GM12864 (cell line): ENCODE measurements at regions not wholly inside any gene's neighbourhood (a gene's known extent, or its start where the extent isn't known, plus 50 kb on each side); places are given as distances from the start of the nearest gene placed in this dataset.
"Not testable (repeated sequence)": the region's sequence is repeated elsewhere in the genome, so short reads cannot be mapped to it uniquely, and the experiment has no call there.

Experiments used
- DNase-seq: peaks from one replicate; pipeline ENCODE4 v3.0.0-alpha.2; 2011; ENCODE audit warnings: low read depth
- H3K4me3 ChIP-seq: 2 replicates; pipeline ENCODE4 v1.5.1; 2011; ENCODE audit warnings: mild to moderate bottlenecking, low read depth, low read length, control low read depth
- CTCF ChIP-seq: IDR thresholded peaks from 2 replicates; pipeline ENCODE4 v1.5.1; 2011; ENCODE audit warnings: low read depth, mild to moderate bottlenecking, moderate library complexity, low read length, control low read depth, inconsistent platforms; ENCODE audit errors: missing control alignments

GRCh38 chr6:15110726-15111354 is 135.0 kb upstream of the JARID2 start:
- H3K4me3 ChIP-seq = no peak overlapping the region
- TF ChIP-seq CTCF = no peak
- no peak for DNase-seq

DNA sequence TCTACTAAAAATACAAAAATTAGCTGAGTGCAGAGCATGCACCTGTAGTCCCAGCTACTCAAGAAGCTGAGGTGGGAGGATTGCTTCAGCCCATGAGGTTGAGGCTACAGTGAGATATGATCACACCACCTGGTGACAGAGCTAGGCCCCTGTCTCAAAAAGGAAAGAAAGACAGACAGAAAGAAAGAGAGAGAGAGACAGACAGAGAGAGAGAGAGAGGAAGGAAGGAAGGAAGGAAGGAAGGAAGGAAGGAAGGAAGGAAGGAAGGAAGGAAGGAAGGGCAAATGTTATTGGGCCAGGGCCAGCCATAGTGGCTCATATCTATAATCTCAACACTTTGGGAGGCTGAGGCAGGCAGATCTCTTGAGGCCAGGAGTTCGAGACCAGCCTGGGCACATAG is 134.3 kb upstream of the JARID2 start:
- not testable (repeated sequence) for H3K4me3 ChIP-seq, DNase-seq

DNA sequence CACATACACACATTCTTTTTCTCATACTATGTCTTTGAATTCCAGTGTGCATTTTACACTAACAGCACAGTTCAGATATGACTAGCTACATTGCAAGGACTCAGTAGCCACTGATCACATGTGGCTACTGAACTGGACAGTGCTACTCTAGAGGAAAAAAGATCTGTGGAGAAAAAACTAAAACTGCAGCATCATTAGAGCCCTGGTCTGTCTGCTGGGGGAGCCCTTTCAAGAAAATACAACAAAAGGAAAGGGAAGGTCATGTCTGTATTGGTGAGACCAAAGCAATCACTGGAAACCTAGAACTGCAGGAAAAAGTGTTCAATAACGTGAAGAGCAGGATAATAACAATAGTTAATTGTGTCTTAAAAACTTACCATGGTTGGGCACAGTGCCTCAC is 132.3 kb upstream of the JARID2 start:
- TF ChIP-seq CTCF = no peak
- H3K4me3 ChIP-seq = no peak overlapping the region
- DNase-seq = no peak

DNA sequence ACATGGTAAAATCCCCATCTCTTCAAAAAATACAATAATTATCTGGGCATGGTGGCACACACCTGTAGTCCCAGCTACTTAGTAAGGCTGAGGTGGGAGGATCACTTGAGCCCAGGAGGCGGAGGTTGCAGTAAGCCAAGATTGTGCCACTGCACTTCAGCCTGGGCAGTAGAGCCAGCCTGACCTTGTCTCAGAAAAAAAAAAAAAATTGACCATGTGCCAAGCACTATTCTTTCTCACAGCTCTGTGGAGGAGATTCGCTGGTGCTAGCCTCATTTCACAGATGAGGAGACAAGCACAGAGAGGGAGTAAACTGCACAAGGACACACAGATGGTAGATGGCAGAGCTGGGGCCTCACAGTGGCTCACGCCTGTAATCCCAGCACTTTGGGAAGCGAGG is 131.8 kb upstream of the JARID2 start:
- TF ChIP-seq CTCF = no peak
- no peak for DNase-seq
- H3K4me3 ChIP-seq = no peak overlapping the region

- DNase-seq = no peak
- H3K4me3 ChIP-seq = no peak overlapping the region
- TF ChIP-seq CTCF = no peak
Observed at GRCh38 chr6:15116889-15117288, 129.0 kb upstream of the JARID2 start.

- no peak for DNase-seq
- TF ChIP-seq CTCF = no peak
- H3K4me3 ChIP-seq = no peak overlapping the region
Observed at GRCh38 chr6:15121443-15121842, 124.4 kb upstream of the JARID2 start.

GRCh38 chr6:15121977-15122550 is 123.8 kb upstream of the JARID2 start:
- TF ChIP-seq CTCF = no peak

More at GRCh38 chr6:15121977-15122550, 123.8 kb upstream of the JARID2 start:
- DNase-seq = no peak
- H3K4me3 ChIP-seq = no peak overlapping the region
